CD1c-positive myeloid dendritic cell (primary cell): ENCODE measurements at regions not wholly inside any gene's neighbourhood (a gene's known extent, or its start where the extent isn't known, plus 50 kb on each side); places are given as distances from the start of the nearest gene placed in this dataset.

Experiments
- DNase-seq: peaks from one replicate; pipeline ENCODE4 v3.0.0-alpha.2; 2016; ENCODE audit errors: extremely low spot score

DNA sequence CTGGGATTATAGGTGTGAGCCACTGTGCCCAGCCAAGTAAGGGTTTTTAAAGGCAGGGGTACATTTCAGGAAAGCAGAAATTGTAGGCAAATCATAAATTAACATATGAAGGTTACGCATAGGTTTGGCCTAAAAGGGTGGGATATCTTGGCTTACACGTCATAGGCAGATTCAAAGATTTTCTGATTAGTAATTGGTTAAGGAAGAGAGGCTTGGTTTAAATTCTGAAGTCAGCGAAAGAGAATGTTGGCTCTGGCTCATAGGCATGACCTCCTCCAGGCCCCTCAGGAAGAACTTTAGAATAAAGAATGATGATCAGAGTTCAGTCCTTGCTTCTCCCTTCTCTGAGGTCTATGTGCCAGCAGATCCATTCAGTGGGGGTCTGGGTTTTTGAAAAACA lies 124.8 kb upstream of the RBBP6 start:
- no peak for DNase-seq

DNA sequence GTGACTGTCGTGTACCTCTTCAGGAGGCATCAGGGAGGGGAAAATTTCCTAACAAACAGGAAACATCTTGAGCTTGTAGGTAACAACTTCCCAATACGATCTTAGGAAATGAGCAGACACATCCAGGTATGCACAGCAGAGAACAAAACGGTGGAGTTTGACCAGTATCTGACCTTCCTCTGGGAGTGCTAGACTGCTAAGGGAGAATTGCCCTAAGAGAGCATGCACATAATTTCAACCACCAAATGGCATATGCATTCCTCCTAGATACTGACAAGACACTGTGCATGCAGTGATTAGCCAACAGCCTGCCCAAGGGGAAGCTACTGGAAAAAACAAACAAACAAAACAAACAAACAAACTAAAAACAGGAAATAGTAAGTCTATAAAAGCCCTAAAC lies 120.6 kb upstream of the RBBP6 start:
- peak; percentile 2 for DNase-seq

GRCh38 chr16:24423312-24423711 lies 116.1 kb upstream of the RBBP6 start:
- DNase-seq, result no peak

DNA sequence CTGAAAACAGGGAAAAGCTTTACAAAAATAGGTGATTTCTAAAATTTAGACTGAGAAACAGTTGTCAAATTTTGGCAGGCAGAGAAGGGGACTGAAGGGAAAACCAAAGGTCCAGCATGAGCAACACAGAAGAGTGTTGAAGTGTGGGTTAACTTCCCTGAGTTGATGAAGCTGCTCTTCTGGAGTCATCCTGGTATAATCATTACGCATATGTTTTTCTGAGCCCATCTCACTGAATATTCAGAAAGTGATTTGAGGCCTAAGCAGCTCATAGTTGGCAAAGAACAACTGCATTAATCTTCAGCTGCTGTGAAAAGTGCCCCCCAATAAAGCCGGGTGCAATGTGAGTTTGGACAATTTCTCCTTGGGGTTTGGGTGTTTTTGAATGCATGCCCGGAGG lies 115.0 kb upstream of the RBBP6 start:
- no peak for DNase-seq

DNA sequence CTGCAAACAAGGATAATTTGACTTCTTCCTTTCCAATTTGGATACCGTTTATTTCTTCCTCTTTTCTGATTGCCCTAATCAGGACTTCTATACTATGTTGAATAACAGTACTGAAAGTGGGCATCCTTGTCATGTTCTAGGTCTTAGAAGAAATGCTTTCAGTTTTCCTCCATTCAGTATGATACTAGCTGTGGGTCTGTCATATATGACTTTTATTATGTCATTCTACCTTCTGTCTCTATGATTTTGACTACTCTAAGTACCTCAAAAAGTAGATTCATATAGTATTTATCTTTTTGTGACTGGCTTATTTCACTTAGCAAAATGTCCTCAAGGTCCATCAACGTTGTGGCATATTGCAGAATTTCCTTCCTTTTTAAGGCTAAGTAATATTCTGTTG lies 111.5 kb upstream of the RBBP6 start:
- DNase-seq, result no peak

- peak; percentile 12 for DNase-seq
Measured at GRCh38 chr16:24428756-24429155, 110.6 kb upstream of the RBBP6 start.

- DNase-seq, result no peak
Measured at GRCh38 chr16:24430954-24431760, 108.2 kb upstream of the RBBP6 start.

- no peak for DNase-seq
Measured at GRCh38 chr16:24433706-24434105, 105.7 kb upstream of the RBBP6 start.

DNA sequence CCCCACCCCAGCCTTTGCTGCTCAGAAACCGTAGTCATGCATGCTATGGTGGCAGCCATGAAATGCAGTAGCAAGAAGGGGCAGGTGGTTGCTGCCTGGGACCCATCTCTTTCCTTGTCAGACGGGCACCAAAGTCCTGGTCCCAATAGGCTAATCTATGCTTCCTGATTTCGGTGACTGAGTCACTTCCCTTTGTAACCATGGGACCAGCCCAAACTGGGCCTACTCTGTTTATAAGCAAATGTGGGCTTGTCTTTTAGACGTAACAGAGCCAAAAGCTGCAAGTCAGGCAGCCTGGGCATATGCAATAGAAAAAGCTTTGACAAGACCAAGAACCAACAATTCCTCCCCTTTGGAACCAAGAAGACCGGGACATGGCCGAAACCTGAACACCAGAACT lies 99.1 kb upstream of the RBBP6 start:
- peak; percentile 54 for DNase-seq

DNA sequence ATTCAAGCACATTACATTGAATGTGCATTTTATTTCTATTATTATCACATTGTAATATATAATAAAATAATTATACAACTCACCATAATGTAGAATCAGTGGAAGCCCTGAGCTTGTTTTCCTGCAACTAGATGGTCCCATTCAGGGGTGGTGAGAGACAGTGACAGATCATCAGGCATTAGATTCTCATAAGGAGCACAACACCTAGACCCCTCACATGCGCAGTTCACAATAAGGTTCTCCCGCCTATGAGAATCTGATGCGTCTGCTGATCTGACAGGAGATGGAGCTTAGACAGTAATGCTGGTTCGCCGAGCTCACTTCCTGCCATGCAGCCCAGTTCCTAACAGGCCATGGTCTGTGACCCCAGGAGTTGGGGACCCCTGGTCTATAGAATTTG lies 96.7 kb upstream of the RBBP6 start:
- no peak for DNase-seq

- DNase-seq, result no peak
Measured at GRCh38 chr16:24445216-24445615, 94.2 kb upstream of the RBBP6 start.

- DNase-seq, result no peak
Measured at GRCh38 chr16:24446189-24446588, 93.2 kb upstream of the RBBP6 start.

DNA sequence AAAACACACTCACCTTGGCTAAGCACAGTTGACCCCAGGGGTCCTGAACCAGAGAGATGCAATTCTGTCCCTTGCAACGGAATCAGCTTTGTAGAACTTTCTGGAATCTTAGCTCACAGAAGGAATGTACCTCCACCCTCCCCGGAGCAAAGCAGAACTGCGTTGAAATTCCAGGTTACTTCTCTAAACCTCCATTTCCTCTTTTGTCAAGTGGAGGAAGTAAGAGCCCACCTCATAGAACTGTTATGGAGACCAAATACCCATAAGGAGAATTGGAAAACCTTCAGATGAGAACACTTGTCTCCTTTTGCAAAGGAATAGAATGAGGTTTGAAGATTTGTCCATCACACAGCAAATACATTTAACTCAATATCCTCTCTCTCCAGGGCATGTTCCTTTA lies 86.6 kb upstream of the RBBP6 start:
- peak; percentile 11 for DNase-seq

DNA sequence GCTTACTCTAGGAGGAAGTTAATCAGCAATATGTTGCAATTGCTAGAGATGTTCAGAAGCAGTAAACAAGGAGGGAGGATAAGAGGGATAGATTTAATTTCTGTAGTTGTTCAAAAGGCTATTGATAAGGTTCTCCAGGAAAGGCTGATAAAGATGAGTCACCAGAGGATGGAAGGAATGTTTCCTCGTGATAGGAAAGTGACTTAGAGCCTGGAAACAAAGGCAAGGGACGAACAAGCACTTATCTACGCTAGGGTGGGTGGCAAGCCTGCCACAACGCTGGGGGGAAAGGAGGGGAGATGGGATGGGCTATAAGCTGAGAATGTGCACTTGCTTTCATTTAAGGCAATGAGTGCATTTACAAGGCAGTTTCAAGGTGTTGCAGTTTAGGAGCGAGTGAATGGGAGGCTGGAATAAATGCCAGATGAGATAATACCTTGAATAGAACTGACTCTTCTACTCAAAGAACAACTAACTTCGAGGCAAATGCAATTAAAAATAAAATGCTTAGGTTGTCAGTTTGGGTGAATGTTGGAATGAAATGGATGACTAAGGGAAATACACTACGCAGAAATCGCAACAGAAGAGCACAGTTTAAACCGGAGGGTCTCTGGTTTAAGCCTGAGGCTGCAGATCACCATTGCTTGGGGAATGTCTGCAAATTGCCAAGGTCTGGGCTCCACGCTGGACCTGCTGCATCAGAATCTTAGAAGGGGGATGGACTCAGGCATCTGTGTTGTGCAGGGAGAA lies 76.0 kb upstream of the RBBP6 start:
- no peak for DNase-seq

- peak; percentile 19 for DNase-seq
Measured at GRCh38 chr16:24471561-24472350, 67.6 kb upstream of the RBBP6 start.

GRCh38 chr16:24477492-24477891 lies 61.9 kb upstream of the RBBP6 start:
- no peak for DNase-seq

- DNase-seq, result no peak
Measured at GRCh38 chr16:24478401-24478800, 61.0 kb upstream of the RBBP6 start.

GRCh38 chr16:24482681-24483202 lies 56.6 kb upstream of the RBBP6 start:
- no peak for DNase-seq

DNA sequence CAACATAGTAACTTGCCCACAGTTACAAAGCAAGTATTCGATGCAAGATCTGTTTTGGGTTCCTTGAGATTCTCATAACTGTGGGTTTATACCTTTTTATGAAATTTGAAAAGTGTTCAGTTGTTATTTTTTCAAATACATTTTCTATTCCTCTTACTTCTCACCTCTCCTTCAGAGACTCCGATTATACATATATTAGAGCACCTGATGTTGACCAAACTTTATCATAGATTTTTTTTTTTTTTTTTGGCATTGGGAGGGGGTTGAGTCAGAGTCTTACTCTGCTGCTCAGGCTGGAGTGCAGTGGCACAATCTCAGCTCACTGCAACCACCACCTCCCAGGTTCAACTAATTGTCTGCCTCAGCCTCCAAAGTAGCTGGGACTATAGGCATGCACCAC lies 51.3 kb upstream of the RBBP6 start:
- no peak for DNase-seq
